OCI-LY3 (cell line): ENCODE measurements at regions not wholly inside any gene's neighbourhood (a gene's known extent, or its start where the extent isn't known, plus 50 kb on each side); places are given as distances from the start of the nearest gene placed in this dataset.

ENCODE experiments used
- H2AFZ ChIP-seq: fragments of 200-600, 300-600 bp; shearing (Covaris generic); 2 replicates; pipeline ENCODE4 v1.6.0; 2014; ENCODE audit warnings: antibody characterized with exemption, low read depth, low read length
- H3K27ac ChIP-seq: fragments of 200-600, 300-600 bp; sonication (generic); 2 replicates; pipeline ENCODE4 v1.5.1; 2014; ENCODE audit warnings: mild to moderate bottlenecking, low read length, moderate library complexity, mixed read lengths
- H3K27me3 ChIP-seq: fragments of 200-600, 300-600 bp; sonication (generic); 2 replicates; pipeline ENCODE4 v1.6.1; 2014; ENCODE audit warnings: low read depth, low read length, mixed read lengths
- H3K36me3 ChIP-seq: fragments of 200-600, 300-600 bp; sonication (generic); replicated peaks from 2 replicates; pipeline ENCODE3; 2014; ENCODE audit warnings: low read depth, low read length, mixed read lengths
- H3K4me1 ChIP-seq: fragments of 300-600, 200-600 bp; sonication (generic); 2 replicates; pipeline ENCODE4 v1.6.1; 2014; ENCODE audit warnings: low read length, mixed read lengths
- H3K4me2 ChIP-seq: fragments of 200-600, 300-600 bp; sonication (generic); 2 replicates; pipeline ENCODE4 v1.6.1; 2014; ENCODE audit warnings: low read length, mixed read lengths
- H3K4me3 ChIP-seq: fragments of 300-600, 200-600 bp; sonication (generic); 2 replicates; pipeline ENCODE4 v1.5.1; 2014; ENCODE audit warnings: antibody characterized with exemption, mild to moderate bottlenecking, low read length, moderate library complexity
- H3K79me2 ChIP-seq: fragments of 300-600, 200-600 bp; shearing (Covaris generic); 2 replicates; pipeline ENCODE4 v1.6.1; 2014; ENCODE audit warnings: mild to moderate bottlenecking, low read length, mixed read lengths
- H3K9ac ChIP-seq: fragments of 300-600, 200-600 bp; shearing (Covaris generic); 2 replicates; pipeline ENCODE4 v1.6.0; 2014; ENCODE audit warnings: mild to moderate bottlenecking, low read length, moderate library complexity
- H3K9me3 ChIP-seq: fragments of 200-600, 300-600 bp; shearing (Covaris generic); 2 replicates; pipeline ENCODE4 v1.6.1; 2014; ENCODE audit warnings: low read length, mixed read lengths; ENCODE audit not compliant: insufficient read depth
- H4K20me1 ChIP-seq: fragments of 200-600, 300-600 bp; sonication (generic); 2 replicates; pipeline ENCODE4 v1.6.1; 2016; ENCODE audit warnings: low read length, mixed read lengths; ENCODE audit not compliant: insufficient read depth
- EZH2phosphoT487 ChIP-seq: fragments of 200-600 bp; shearing (Covaris generic); IDR thresholded peaks from 2 replicates; pipeline ENCODE4 v1.6.1; 2018; ENCODE audit warnings: antibody characterized with exemption, mixed run types, low read depth
- TF ChIP-seq, protein P1 (sequence below): fragments of 200-600, 300-600 bp; sonication (generic); IDR thresholded peaks from 2 replicates; pipeline ENCODE4 v1.5.1; 2014; ENCODE audit warnings: antibody characterized with exemption, low read length, low read depth

- Histone ChIP-seq H3K36me3 (no peaks in the 10 kb centered on the region), H4K20me1 (no peaks in the 10 kb centered on the region), H3K4me1 (no peaks in the 10 kb centered on the region), H3K27ac (no peak overlapping the region), H3K79me2 (no peaks in the 10 kb centered on the region), H3K4me3 (no peak overlapping the region), H3K27me3 (peaks cover 50% of the 10 kb centered on the region), H3K4me2 (no peak overlapping the region), H3K9ac (no peak overlapping the region), H2AFZ (no peak overlapping the region), H3K9me3 (no peaks in the 10 kb centered on the region)
- TF ChIP-seq, protein P1, sequence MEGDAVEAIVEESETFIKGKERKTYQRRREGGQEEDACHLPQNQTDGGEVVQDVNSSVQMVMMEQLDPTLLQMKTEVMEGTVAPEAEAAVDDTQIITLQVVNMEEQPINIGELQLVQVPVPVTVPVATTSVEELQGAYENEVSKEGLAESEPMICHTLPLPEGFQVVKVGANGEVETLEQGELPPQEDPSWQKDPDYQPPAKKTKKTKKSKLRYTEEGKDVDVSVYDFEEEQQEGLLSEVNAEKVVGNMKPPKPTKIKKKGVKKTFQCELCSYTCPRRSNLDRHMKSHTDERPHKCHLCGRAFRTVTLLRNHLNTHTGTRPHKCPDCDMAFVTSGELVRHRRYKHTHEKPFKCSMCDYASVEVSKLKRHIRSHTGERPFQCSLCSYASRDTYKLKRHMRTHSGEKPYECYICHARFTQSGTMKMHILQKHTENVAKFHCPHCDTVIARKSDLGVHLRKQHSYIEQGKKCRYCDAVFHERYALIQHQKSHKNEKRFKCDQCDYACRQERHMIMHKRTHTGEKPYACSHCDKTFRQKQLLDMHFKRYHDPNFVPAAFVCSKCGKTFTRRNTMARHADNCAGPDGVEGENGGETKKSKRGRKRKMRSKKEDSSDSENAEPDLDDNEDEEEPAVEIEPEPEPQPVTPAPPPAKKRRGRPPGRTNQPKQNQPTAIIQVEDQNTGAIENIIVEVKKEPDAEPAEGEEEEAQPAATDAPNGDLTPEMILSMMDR: no peak
- no peak for TF ChIP-seq EZH2phosphoT487
Measured at GRCh38 chr7:35424440-35424839, 170.5 kb upstream of the TBX20 start.

- no peaks in the 10 kb centered on the region for H3K36me3 ChIP-seq
- no peaks in the 10 kb centered on the region for H3K9me3 ChIP-seq
- H3K4me2 ChIP-seq: no peak overlapping the region
- TF ChIP-seq, protein P1: no peak
- no peak for TF ChIP-seq EZH2phosphoT487
- peaks cover 50% of the 10 kb centered on the region for H3K27me3 ChIP-seq
- no peak overlapping the region for H2AFZ ChIP-seq
- H3K9ac ChIP-seq: no peak overlapping the region
- H4K20me1 ChIP-seq: no peaks in the 10 kb centered on the region
- H3K27ac ChIP-seq: no peak overlapping the region
- no peaks in the 10 kb centered on the region for H3K79me2 ChIP-seq
- H3K4me1 ChIP-seq: no peaks in the 10 kb centered on the region
- H3K4me3 ChIP-seq: no peak overlapping the region
Measured at GRCh38 chr7:35422715-35423114, 168.8 kb upstream of the TBX20 start.

DNA sequence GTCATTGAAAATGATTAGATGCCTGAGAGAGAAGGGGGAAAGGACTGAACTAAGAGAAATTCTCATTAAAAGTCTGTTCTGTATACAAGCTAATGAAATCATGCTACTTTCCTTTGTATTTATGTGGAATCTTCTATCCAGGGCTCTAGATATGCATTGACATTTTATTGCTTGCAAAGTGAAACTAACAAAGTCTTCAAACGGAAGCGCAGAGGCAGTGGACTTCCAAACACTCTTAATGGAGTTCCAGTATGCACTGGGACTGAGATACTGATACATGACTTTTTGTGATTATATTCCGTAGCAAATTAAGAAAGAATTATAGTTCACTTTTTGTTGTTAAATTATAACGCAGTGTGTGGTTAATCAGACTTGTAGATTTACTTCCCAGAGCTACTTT, 166.8 kb upstream of the TBX20 start:
- Histone ChIP-seq H3K79me2 (no peaks in the 10 kb centered on the region), H2AFZ (no peak overlapping the region), H3K9me3 (no peaks in the 10 kb centered on the region), H4K20me1 (no peaks in the 10 kb centered on the region), H3K4me2 (no peak overlapping the region), H3K9ac (no peak overlapping the region), H3K27ac (no peak overlapping the region), H3K4me3 (no peak overlapping the region), H3K4me1 (no peaks in the 10 kb centered on the region), H3K27me3 (peaks cover 41% of the 10 kb centered on the region), H3K36me3 (no peaks in the 10 kb centered on the region)
- no peak for TF ChIP-seq EZH2phosphoT487
- TF ChIP-seq, protein P1: no peak

- Histone ChIP-seq H3K27ac (no peak overlapping the region), H3K27me3 (peaks cover 38% of the 10 kb centered on the region), H3K4me2 (no peak overlapping the region), H3K4me3 (no peak overlapping the region), H4K20me1 (no peaks in the 10 kb centered on the region), H3K4me1 (no peaks in the 10 kb centered on the region), H3K36me3 (no peaks in the 10 kb centered on the region), H3K9me3 (no peaks in the 10 kb centered on the region), H3K9ac (no peak overlapping the region), H3K79me2 (no peaks in the 10 kb centered on the region), H2AFZ (no peak overlapping the region)
- no peak for TF ChIP-seq EZH2phosphoT487
- TF ChIP-seq, protein P1: no peak
Measured at GRCh38 chr7:35419391-35419755, 165.5 kb upstream of the TBX20 start.
